Transverse colon (tissue), 1 donor: ENCODE measurements at regions not wholly inside any gene's neighbourhood (a gene's known extent, or its start where the extent isn't known, plus 50 kb on each side); places are given as distances from the start of the nearest gene placed in this dataset.

Source experiments
- EP300 ChIP-seq: sonication (generic); formaldehyde crosslinking; IDR thresholded peaks from one replicate; pipeline ENCODE4 v1.6.1; 2017; ENCODE audit warnings: antibody characterized with exemption, low read depth
- POLR2A ChIP-seq: fragments of 450-650 bp; IDR thresholded peaks from one replicate; pipeline ENCODE4 v1.6.1; 2016; ENCODE audit warnings: antibody characterized with exemption, mild to moderate bottlenecking, moderate library complexity

GRCh38 chr4:31327031-31327430, 606.9 kb downstream of the PCDH7 start:
- TF ChIP-seq POLR2A (no peak), EP300 (no peak)
